LHCN-M2 (cell line): ENCODE measurements at regions not wholly inside any gene's neighbourhood (a gene's known extent, or its start where the extent isn't known, plus 50 kb on each side); places are given as distances from the start of the nearest gene placed in this dataset.
"Not testable (repeated sequence)": the region's sequence is repeated elsewhere in the genome, so short reads cannot be mapped to it uniquely, and the experiment has no call there.

Source experiments
- DNase-seq: peaks from one replicate; pipeline ENCODE4 v3.0.0-alpha.2; 2012; ENCODE audit warnings: low read depth

GRCh38 chr12:65728848-65729793, 95.2 kb upstream of the HMGA2 start:
- DNase-seq = no peak

- DNase-seq = no peak
Observed at GRCh38 chr12:65731771-65732170, 92.5 kb upstream of the HMGA2 start.

- DNase-seq = not testable (repeated sequence)
Observed at GRCh38 chr12:65733643-65734042, 90.6 kb upstream of the HMGA2 start.

- no peak for DNase-seq
Observed at GRCh38 chr12:65734226-65734625, 90.1 kb upstream of the HMGA2 start.

GRCh38 chr12:65739606-65740005, 84.7 kb upstream of the HMGA2 start:
- DNase-seq = no peak

GRCh38 chr12:65740506-65740872, 83.8 kb upstream of the HMGA2 start:
- DNase-seq = no peak

GRCh38 chr12:65740873-65741600, 83.2 kb upstream of the HMGA2 start:
- peak; percentile 65 for DNase-seq

- peak; percentile 29 for DNase-seq
Observed at GRCh38 chr12:65741656-65742017, 82.6 kb upstream of the HMGA2 start.

GRCh38 chr12:65742018-65743010, 82.0 kb upstream of the HMGA2 start:
- peak; percentile 55 for DNase-seq

GRCh38 chr12:65744236-65744840, 79.9 kb upstream of the HMGA2 start:
- not testable (repeated sequence) for DNase-seq

GRCh38 chr12:65747338-65747737, 76.9 kb upstream of the HMGA2 start:
- DNase-seq = no peak

GRCh38 chr12:65748332-65748731, 76.0 kb upstream of the HMGA2 start:
- no peak for DNase-seq

GRCh38 chr12:65754290-65754689, 70.0 kb upstream of the HMGA2 start:
- DNase-seq = no peak

GRCh38 chr12:65754744-65755595, 69.3 kb upstream of the HMGA2 start:
- no peak for DNase-seq

GRCh38 chr12:65755596-65755978, 68.7 kb upstream of the HMGA2 start:
- DNase-seq = no peak

GRCh38 chr12:65756267-65756666, 68.0 kb upstream of the HMGA2 start:
- DNase-seq = no peak

- peak; percentile 23 for DNase-seq
Observed at GRCh38 chr12:65756956-65757511, 67.2 kb upstream of the HMGA2 start.

GRCh38 chr12:65758401-65758800, 65.9 kb upstream of the HMGA2 start:
- no peak for DNase-seq

- DNase-seq = no peak
Observed at GRCh38 chr12:65759735-65760134, 64.5 kb upstream of the HMGA2 start.

GRCh38 chr12:65761301-65761700, 63.0 kb upstream of the HMGA2 start:
- DNase-seq = no peak
